K562 (cell line): ENCODE measurements at regions not wholly inside any gene's neighbourhood (a gene's known extent, or its start where the extent isn't known, plus 50 kb on each side); places are given as distances from the start of the nearest gene placed in this dataset.
"Not testable (repeated sequence)": the region's sequence is repeated elsewhere in the genome, so short reads cannot be mapped to it uniquely, and the experiment has no call there.

ENCODE experiments used
- ATAC-seq: fragments of 200-7000 bp; cut with Tn5 transposase; 3 replicates; pipeline ENCODE4 v1.9.1; 2020; ENCODE audit warnings: moderate library complexity
- BruUV-seq: library from RNA; stranded (reverse); fragments of 400-500 nt; replicated peaks from 2 replicates; lab custom pipeline; 2021; lab: Mats Ljungman, UMichigan
- CTCF ChIA-PET: fragments of 300-600 bp; formaldehyde crosslinking; extraction: SDS; loops from one replicate; lab custom pipeline; 2021; ENCODE audit warnings: low intra/inter-chr PET ratio; lab: Yijun Ruan, JAX
- POLR2A ChIA-PET: fragments of 300-600, 350-650 bp; sonication (Branson Sonifier 250); formaldehyde crosslinking; extraction: SDS; loops from one replicate; lab custom pipeline; 2021; ENCODE audit warnings: antibody characterized with exemption, inconsistent platforms; lab: Yijun Ruan, JAX
- DNase-seq, 4 experiments: peaks; one replicate each; pipeline versions ENCODE4 v3.0.0 to v3.0.0-alpha.2; 2011 to 2018; ENCODE audit warnings: low spot score in 3 of 4, mixed read lengths in 3 of 4; ENCODE audit errors: extremely low read depth in 1 of 4
- FAIRE-seq: peaks from 2 replicates; lab custom pipeline; 2011; peaks lifted over from hg19 to GRCh38; lab: Jason Lieb, UNC
- H2AFZ ChIP-seq: 2 replicates; pipeline ENCODE4 v1.6.0; 2011; ENCODE audit warnings: low read depth, low read length, control low read depth, inconsistent platforms
- H3K27ac ChIP-seq: fragments of 200-600 bp; 3 replicates; pipeline ENCODE4 v1.8.0; 2011; ENCODE audit warnings: low read depth, mild to moderate bottlenecking, control low read depth, inconsistent platforms, low read length, moderate library complexity, mixed read lengths; ENCODE audit errors: extremely low read depth
- H3K27me3 ChIP-seq, 2 experiments: fragments of 300-600 bp in 1 of 2; 2 replicates in 1 of 2; 3 replicates in 1 of 2; pipeline versions ENCODE4 v1.6.0 to v1.8.0; 2011; ENCODE audit warnings: inconsistent platforms in 2 of 2, low read length in 2 of 2, mild to moderate bottlenecking in 1 of 2, mixed read lengths in 1 of 2, moderate library complexity in 1 of 2; ENCODE audit not compliant: control insufficient read depth in 2 of 2, insufficient read depth in 2 of 2
- H3K36me3 ChIP-seq: fragments of 300-600 bp; 3 replicates; pipeline ENCODE4 v1.8.0; 2011; ENCODE audit warnings: mild to moderate bottlenecking, low read length, inconsistent platforms; ENCODE audit not compliant: control insufficient read depth, insufficient read depth
- H3K4me1 ChIP-seq, 2 experiments: fragments of 200-600 bp in 1 of 2; replicated peaks in 1 of 2; 2 replicates in 1 of 2; 3 replicates in 1 of 2; pipeline versions ENCODE4 v1.5.1 to v1.8.0; 2011; ENCODE audit warnings: inconsistent platforms in 2 of 2, low read length in 2 of 2, mild to moderate bottlenecking in 1 of 2, mixed read lengths in 1 of 2, moderate library complexity in 1 of 2; ENCODE audit not compliant: control insufficient read depth in 2 of 2, insufficient read depth in 2 of 2
- H3K4me2 ChIP-seq: 2 replicates; pipeline ENCODE4 v1.6.1; 2011; ENCODE audit warnings: low read length, control low read depth, inconsistent platforms, mixed read lengths; ENCODE audit not compliant: insufficient read depth
- H3K4me3 ChIP-seq: fragments of 200-600 bp; sonication (generic), shearing (Covaris generic); 2 replicates; pipeline ENCODE4 v1.5.1; 2016; ENCODE audit warnings: control low read depth, inconsistent platforms
- H3K79me2 ChIP-seq: fragments of 200-600 bp; 3 replicates; pipeline ENCODE4 v1.8.0; 2011; ENCODE audit warnings: low read length, inconsistent platforms; ENCODE audit not compliant: control insufficient read depth, insufficient read depth
- H3K9ac ChIP-seq, 2 experiments: 2 replicates each; pipeline versions ENCODE4 v1.6.0 to v1.6.1; 2011; ENCODE audit warnings: low read depth in 2 of 2, low read length in 2 of 2, control low read depth in 1 of 2, inconsistent platforms in 1 of 2, mild to moderate bottlenecking in 1 of 2, mixed read lengths in 1 of 2; ENCODE audit not compliant: insufficient read depth in 1 of 2
- H3K9me1 ChIP-seq: one replicate; pipeline ENCODE4 v1.6.0; 2011; ENCODE audit warnings: inconsistent platforms, mild to moderate bottlenecking, low read length, moderate library complexity; ENCODE audit not compliant: control insufficient read depth, insufficient read depth
- H3K9me3 ChIP-seq: replicated peaks from 2 replicates; pipeline ENCODE4 v1.5.1; 2011; ENCODE audit warnings: low read depth, low read length, inconsistent platforms; ENCODE audit not compliant: control insufficient read depth, insufficient read depth
- H4K20me1 ChIP-seq: replicated peaks from 2 replicates; pipeline ENCODE4 v1.6.1; 2011; ENCODE audit warnings: low read length, inconsistent platforms, mixed read lengths; ENCODE audit not compliant: control insufficient read depth, insufficient read depth
- ZNF431 ChIP-seq: sonication (generic); formaldehyde crosslinking; IDR thresholded peaks from 2 replicates; pipeline ENCODE4 v1.8.0; 2022; ENCODE audit warnings: mild to moderate bottlenecking, missing genetic modification reagents
- WGBS: fragments of 100-300 bp; shearing (Covaris generic); methylation state at CpG from one replicate; pipeline ENCODE4 v1.1.6; 2016; ENCODE audit warnings: low coverage, mixed read lengths; ENCODE audit not compliant: insufficient coverage; ENCODE audit errors: missing lambda C conversion rate; 5-methylcytosine and 5-hydroxymethylcytosine counted together
- in situ Hi-C: fragments of 300-500 bp; cut with MboI; formaldehyde crosslinking; loops from 4 replicates; pipeline ENCODE4 v1.15.0; 2018; ENCODE audit warnings: inconsistent platforms, mixed read lengths
- intact Hi-C: fragments of 100-400 bp; cut with micrococcal nuclease; formaldehyde crosslinking; loops from 2 replicates; pipeline ENCODE4 v1.14.2; 2022

DNA sequence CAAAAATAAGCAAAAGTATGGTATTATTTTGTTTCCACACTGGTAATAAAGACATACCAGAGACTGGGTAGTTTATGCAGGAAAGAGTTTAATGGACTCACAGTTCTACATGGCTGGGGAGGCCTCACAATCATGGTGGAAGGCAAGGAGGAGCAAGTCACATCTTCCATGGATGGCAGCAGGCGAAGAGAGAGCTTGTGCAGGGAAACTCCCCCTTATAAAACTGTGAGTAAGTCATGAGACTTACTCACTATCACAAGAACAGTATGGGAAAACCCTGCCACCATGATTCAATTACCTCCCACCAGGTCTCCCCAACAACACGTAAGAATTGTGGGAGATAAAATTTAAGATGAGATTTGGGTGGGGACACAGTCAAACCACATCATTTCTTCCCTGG, 1283.2 kb upstream of the TMEM132C start:
- H3K36me3 ChIP-seq, POLR2A ChIA-PET, H3K9ac ChIP-seq, H3K9me3 ChIP-seq, H3K27me3 ChIP-seq, H3K4me2 ChIP-seq, BruUV-seq, H3K4me1 ChIP-seq, FAIRE-seq, H2AFZ ChIP-seq, H3K9me1 ChIP-seq, H3K4me3 ChIP-seq, H3K79me2 ChIP-seq, H4K20me1 ChIP-seq, CTCF ChIA-PET, DNase-seq, in situ Hi-C loops, ATAC-seq, intact Hi-C loops, H3K27ac ChIP-seq: not testable (repeated sequence)
- TF ChIP-seq ZNF431 (CRISPR knock-in tag), result peak; percentile 95
- 7% methylated on average over 2 of the region's 2 CpGs for WGBS

DNA sequence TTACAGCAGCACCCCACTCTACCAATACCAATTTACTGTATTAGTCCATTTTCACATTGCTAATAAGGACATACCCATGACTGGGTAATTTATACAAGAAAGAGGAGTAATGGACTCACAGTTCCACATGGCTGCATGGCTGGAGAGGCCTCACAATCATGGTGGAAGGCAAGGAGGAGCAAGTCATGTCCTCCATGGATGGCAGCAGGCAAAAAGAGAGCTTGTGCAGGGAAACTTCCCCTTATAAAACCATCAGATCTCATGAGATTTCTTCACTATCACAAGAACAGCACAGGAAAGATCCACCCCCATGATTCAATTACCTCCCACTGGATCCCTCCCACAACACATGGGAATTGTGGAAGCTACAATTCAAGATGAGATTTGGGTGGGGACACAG, 1281.3 kb upstream of the TMEM132C start:
- H3K9ac ChIP-seq, H2AFZ ChIP-seq, intact Hi-C loops, H3K27me3 ChIP-seq, in situ Hi-C loops, H3K4me1 ChIP-seq, CTCF ChIA-PET, H3K9me3 ChIP-seq, H3K27ac ChIP-seq, H4K20me1 ChIP-seq, DNase-seq, BruUV-seq, H3K4me2 ChIP-seq, ATAC-seq, H3K36me3 ChIP-seq, H3K4me3 ChIP-seq, H3K79me2 ChIP-seq, FAIRE-seq, POLR2A ChIA-PET, H3K9me1 ChIP-seq: not testable (repeated sequence)
- TF ChIP-seq ZNF431 (CRISPR knock-in tag), result peak; percentile 90
